ENCODE measurements at regions not wholly inside any gene's neighbourhood (a gene's known extent, or its start where the extent isn't known, plus 50 kb on each side); places are given as distances from the start of the nearest gene placed in this dataset.

DNA sequence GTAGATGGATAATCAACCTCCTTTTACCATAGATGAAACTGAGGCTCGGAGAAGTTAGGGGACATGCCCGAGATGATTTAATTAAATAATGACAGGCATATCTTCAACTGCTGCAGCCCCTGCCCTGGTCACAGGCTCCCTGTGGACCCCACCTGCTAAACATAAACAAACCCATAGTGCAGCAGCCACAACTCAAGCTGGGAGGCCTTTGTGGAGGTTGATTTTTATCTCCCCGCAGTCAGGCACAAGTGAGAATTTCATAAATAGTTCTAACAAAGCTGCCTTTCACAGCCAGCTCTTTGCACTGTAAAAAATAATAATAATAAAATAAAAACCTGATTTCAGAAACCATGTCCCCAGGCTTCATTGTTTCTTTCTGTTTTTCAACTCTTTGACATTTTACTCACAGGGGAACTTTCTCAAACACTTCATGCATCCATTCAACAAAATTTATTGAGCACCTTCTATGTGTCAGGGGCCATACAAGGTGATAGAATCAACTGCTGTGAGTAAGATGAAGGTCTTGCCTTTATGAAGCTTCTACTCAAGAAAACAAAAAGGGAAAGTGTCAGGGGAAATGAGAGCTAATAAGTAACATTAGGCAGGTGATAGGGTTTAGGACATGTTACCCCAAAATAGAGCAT lies 393.6 kb upstream of the PROK2 start:
- peaks cover 6% of the 10 kb centered on the region for H3K36me3 Mint-ChIP-seq (ENCODE audit: unreplicated experiment)
- TF ChIP-seq, protein P1, sequence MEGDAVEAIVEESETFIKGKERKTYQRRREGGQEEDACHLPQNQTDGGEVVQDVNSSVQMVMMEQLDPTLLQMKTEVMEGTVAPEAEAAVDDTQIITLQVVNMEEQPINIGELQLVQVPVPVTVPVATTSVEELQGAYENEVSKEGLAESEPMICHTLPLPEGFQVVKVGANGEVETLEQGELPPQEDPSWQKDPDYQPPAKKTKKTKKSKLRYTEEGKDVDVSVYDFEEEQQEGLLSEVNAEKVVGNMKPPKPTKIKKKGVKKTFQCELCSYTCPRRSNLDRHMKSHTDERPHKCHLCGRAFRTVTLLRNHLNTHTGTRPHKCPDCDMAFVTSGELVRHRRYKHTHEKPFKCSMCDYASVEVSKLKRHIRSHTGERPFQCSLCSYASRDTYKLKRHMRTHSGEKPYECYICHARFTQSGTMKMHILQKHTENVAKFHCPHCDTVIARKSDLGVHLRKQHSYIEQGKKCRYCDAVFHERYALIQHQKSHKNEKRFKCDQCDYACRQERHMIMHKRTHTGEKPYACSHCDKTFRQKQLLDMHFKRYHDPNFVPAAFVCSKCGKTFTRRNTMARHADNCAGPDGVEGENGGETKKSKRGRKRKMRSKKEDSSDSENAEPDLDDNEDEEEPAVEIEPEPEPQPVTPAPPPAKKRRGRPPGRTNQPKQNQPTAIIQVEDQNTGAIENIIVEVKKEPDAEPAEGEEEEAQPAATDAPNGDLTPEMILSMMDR (IDR thresholded peaks at IDR 0.05; ENCODE audit: partially characterized antibody, unreplicated experiment), result no peak
- no peak for DNase-seq
- no peaks in the 10 kb centered on the region for H3K9me3 Mint-ChIP-seq (ENCODE audit: unreplicated experiment)
- no peak overlapping the region for H3K4me3 Mint-ChIP-seq (ENCODE audit: unreplicated experiment)
- H3K4me1 Mint-ChIP-seq (ENCODE audit: low read depth, unreplicated experiment), result peaks cover 15% of the 10 kb centered on the region
- H3K27me3 Mint-ChIP-seq (ENCODE audit: unreplicated experiment), result no peaks in the 10 kb centered on the region
- H3K27ac Mint-ChIP-seq (ENCODE audit: unreplicated experiment), result no peak overlapping the region

DNA sequence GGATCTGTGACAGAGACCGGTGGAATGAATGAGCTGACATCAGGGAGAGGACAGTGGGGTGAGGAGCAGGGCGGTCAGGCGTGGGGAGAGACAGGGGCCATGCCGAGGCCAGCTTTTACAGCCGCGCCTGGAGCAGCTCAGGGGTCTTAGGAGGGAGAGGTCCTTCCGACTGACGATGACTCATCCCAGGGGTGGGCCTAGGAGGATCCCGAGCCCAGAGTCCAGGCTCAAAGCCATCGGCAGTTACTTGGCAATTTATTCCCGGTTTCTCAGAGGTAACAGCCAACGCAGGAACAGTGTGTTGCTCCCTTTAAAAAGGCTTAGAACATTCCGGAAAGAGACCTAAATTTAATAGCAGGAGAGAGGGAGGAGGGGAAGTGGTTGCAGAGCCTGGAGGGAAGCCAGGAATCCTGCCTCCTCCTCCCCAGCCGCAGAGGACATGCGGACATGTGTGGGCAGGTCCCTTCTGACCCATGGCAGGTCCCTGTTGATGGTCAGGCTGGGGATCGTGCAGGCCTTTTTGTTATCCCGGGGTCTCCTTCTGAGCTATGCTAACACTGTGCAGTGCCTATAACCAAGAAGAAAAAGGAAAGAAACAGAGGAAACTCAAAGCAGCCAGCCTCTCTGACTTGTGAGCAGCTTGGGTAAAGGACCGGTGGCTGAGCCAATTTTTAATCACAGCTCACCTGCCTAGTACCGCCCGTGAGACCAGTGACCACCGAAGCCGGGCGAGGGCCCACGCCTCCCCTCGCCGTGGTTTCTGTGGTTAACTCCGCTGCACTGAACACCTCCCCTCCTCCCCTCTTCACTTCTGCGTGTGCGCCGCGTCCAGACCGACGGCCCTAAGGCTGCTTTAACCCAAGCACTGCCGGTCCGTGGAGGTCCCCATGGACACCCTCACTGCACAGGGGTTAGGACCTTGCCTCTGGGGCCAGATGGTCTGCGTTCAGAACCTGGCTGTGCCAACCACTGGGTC lies 392.4 kb upstream of the PROK2 start:
- Mint-ChIP-seq H3K27ac (ENCODE audit: unreplicated experiment) (no peak overlapping the region), H3K9me3 (ENCODE audit: unreplicated experiment) (no peaks in the 10 kb centered on the region), H3K27me3 (ENCODE audit: unreplicated experiment) (no peaks in the 10 kb centered on the region), H3K36me3 (ENCODE audit: unreplicated experiment) (peaks cover 6% of the 10 kb centered on the region), H3K4me3 (ENCODE audit: unreplicated experiment) (no peak overlapping the region), H3K4me1 (ENCODE audit: low read depth, unreplicated experiment) (peaks cover 12% of the 10 kb centered on the region)
- TF ChIP-seq, protein P1 (IDR thresholded peaks at IDR 0.05; ENCODE audit: partially characterized antibody, unreplicated experiment), result no peak
- DNase-seq, result no peak

DNA sequence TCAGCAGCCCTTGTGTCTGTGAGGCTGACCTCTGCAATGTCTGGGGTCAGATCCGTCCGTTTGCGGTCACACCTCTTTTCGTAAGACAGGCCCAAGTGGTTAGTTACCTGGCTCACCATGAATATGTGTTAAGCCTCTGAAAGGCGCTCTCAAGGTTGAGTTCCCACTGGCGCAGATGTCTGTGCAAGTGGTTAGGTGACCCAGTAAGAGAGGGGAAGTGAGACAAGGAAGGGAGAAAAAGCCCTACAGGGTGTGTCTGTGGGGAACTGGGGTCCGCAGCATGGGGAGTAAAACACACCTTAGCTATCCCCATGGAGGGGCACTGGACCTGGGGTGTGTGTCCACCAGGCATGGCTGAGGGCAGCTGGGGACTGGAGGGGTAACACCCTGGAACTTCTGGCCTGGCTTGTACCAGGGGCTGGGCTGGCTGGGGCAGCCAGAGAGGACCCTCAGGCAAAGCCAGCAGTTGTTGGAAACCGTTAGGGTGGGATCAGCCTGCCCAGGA lies 391.6 kb upstream of the PROK2 start:
- Mint-ChIP-seq H3K27ac (ENCODE audit: unreplicated experiment) (no peak overlapping the region), H3K27me3 (ENCODE audit: unreplicated experiment) (no peaks in the 10 kb centered on the region), H3K4me3 (ENCODE audit: unreplicated experiment) (no peak overlapping the region), H3K9me3 (ENCODE audit: unreplicated experiment) (no peaks in the 10 kb centered on the region), H3K36me3 (ENCODE audit: unreplicated experiment) (peaks cover 6% of the 10 kb centered on the region), H3K4me1 (ENCODE audit: low read depth, unreplicated experiment) (peaks cover 6% of the 10 kb centered on the region)
- no peak for DNase-seq
- TF ChIP-seq, protein P1 (IDR thresholded peaks at IDR 0.05; ENCODE audit: partially characterized antibody, unreplicated experiment), result no peak

DNA sequence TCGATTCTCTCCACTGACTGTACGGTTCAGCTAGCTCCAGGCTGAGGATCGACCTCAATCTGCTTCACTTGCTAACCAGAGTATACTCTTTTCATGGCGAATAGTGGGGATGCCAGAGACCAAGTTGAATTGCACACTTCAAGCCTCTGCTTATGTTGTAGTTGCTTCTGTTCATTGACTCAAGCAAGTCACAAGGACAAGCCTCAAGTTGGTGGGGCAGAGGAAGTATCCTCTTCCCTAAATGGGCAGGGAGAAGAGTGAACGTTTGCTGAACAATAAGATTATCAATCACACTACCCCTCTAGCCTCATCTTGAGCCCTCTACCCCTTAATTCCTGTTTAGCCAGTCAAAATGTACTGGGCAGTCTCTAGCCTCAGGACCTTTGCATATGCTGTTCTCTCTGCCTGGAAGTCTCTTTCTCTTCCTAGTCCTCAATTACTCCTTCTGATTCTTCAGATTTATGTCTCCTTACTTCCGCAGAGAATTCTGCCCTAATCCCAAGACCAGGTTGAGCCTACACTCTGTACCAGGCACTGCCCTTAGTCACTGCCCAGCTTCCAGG lies 390.4 kb upstream of the PROK2 start:
- H3K36me3 Mint-ChIP-seq (ENCODE audit: unreplicated experiment), result peaks cover 6% of the 10 kb centered on the region
- no peaks in the 10 kb centered on the region for H3K9me3 Mint-ChIP-seq (ENCODE audit: unreplicated experiment)
- no peak overlapping the region for H3K27ac Mint-ChIP-seq (ENCODE audit: unreplicated experiment)

More for the DNA sequence above, 390.4 kb upstream of the PROK2 start:
- TF ChIP-seq, protein P1 (IDR thresholded peaks at IDR 0.05; ENCODE audit: partially characterized antibody, unreplicated experiment), result no peak
- Mint-ChIP-seq H3K4me3 (ENCODE audit: unreplicated experiment) (no peak overlapping the region), H3K4me1 (ENCODE audit: low read depth, unreplicated experiment) (peaks cover 6% of the 10 kb centered on the region), H3K27me3 (ENCODE audit: unreplicated experiment) (no peaks in the 10 kb centered on the region)
- no peak for DNase-seq

Data from glutamatergic neuron (in vitro differentiated cells).